ENCODE measurements at regions not wholly inside any gene's neighbourhood (a gene's known extent, or its start where the extent isn't known, plus 50 kb on each side); places are given as distances from the start of the nearest gene placed in this dataset.
A peak's percentile ranks its signal among the peaks of the same experiment; 100 is the strongest.

- Histone ChIP-seq H3K9ac (ENCODE audit: extremely low read depth, low read length, poor library complexity, severe bottlenecking) (no peak overlapping the region), H3K4me3 (ENCODE audit: low read length) (no peak overlapping the region), H3K9me3 (ENCODE audit: control insufficient read depth, low read length) (no peaks in the 10 kb centered on the region), H3K36me3 (ENCODE audit: control insufficient read depth, insufficient read depth, low read length) (no peaks in the 10 kb centered on the region), H3K4me1 (ENCODE audit: control insufficient read depth, insufficient read depth, low read length) (peaks cover 8% of the 10 kb centered on the region), H3K27ac (ENCODE audit: low read depth, low read length) (no peak overlapping the region), H3K27me3 (ENCODE audit: control insufficient read depth, insufficient read depth, low read length, poor library complexity, severe bottlenecking) (no peaks in the 10 kb centered on the region)
- Mint-ChIP-seq H3K9me3 (peaks cover 5% of the 10 kb centered on the region), H3K27ac (no peak overlapping the region), H3K27me3 (ENCODE audit: insufficient read depth) (no peaks in the 10 kb centered on the region), H3K4me1 (peaks cover 51% of the 10 kb centered on the region), H3K36me3 (ENCODE audit: low read depth) (no peaks in the 10 kb centered on the region), H3K4me3 (no peak overlapping the region)
- no peak for DNase-seq
- no peak for TF ChIP-seq CTCF (conservative IDR thresholded peaks at IDR 0.05)
Measured at GRCh38 chr15:45946111-45946510, 311.3 kb downstream of the SQOR start.

- H3K27ac Mint-ChIP-seq: no peak overlapping the region
- no peak for TF ChIP-seq CTCF (conservative IDR thresholded peaks at IDR 0.05)
- peak; percentile 68 for DNase-seq
Measured at GRCh38 chr15:45948181-45948621, 313.4 kb downstream of the SQOR start.

GRCh38 chr15:45958924-45959323 is 324.1 kb downstream of the SQOR start:
- H3K4me1 Mint-ChIP-seq: no peaks in the 10 kb centered on the region
- no peaks in the 10 kb centered on the region for H3K36me3 ChIP-seq (ENCODE audit: control insufficient read depth, insufficient read depth, low read length)
- H3K27me3 ChIP-seq (ENCODE audit: control insufficient read depth, insufficient read depth, low read length, poor library complexity, severe bottlenecking): no peaks in the 10 kb centered on the region
- 75 to 92% methylated on average over 1 to 3 of the region's 3 CpGs for WGBS, 2 experiments (ENCODE audit: insufficient coverage in 1 of 2, insufficient read length in 1 of 2)
- H3K27me3 Mint-ChIP-seq (ENCODE audit: insufficient read depth): peaks cover 2% of the 10 kb centered on the region
- H3K9me3 Mint-ChIP-seq: peaks cover 13% of the 10 kb centered on the region
- no peak overlapping the region for H3K27ac Mint-ChIP-seq
- no peak overlapping the region for H3K27ac ChIP-seq (ENCODE audit: low read depth, low read length)
- H3K4me1 ChIP-seq (ENCODE audit: control insufficient read depth, insufficient read depth, low read length): no peaks in the 10 kb centered on the region
- no peak for DNase-seq
- no peak overlapping the region for H3K9ac ChIP-seq (ENCODE audit: extremely low read depth, low read length, poor library complexity, severe bottlenecking)
- TF ChIP-seq CTCF (conservative IDR thresholded peaks at IDR 0.05): no peak
- H3K4me3 ChIP-seq (ENCODE audit: low read length): no peak overlapping the region
- H3K36me3 Mint-ChIP-seq (ENCODE audit: low read depth): no peaks in the 10 kb centered on the region
- no peak overlapping the region for H3K4me3 Mint-ChIP-seq
- no peaks in the 10 kb centered on the region for H3K9me3 ChIP-seq (ENCODE audit: control insufficient read depth, low read length)

More at GRCh38 chr15:45948181-45948621, 313.4 kb downstream of the SQOR start:
- H3K36me3 Mint-ChIP-seq (ENCODE audit: low read depth): no peaks in the 10 kb centered on the region
- Histone ChIP-seq H3K4me3 (ENCODE audit: low read length) (no peak overlapping the region), H3K27me3 (ENCODE audit: control insufficient read depth, insufficient read depth, low read length, poor library complexity, severe bottlenecking) (no peaks in the 10 kb centered on the region), H3K9me3 (ENCODE audit: control insufficient read depth, low read length) (no peaks in the 10 kb centered on the region), H3K36me3 (ENCODE audit: control insufficient read depth, insufficient read depth, low read length) (no peaks in the 10 kb centered on the region), H3K9ac (ENCODE audit: extremely low read depth, low read length, poor library complexity, severe bottlenecking) (no peak overlapping the region), H3K4me1 (ENCODE audit: control insufficient read depth, insufficient read depth, low read length) (peaks cover 5% of the 10 kb centered on the region), H3K27ac (ENCODE audit: low read depth, low read length) (peak overlapping the region; percentile 74)
- H3K9me3 Mint-ChIP-seq: peaks cover 5% of the 10 kb centered on the region
- no peaks in the 10 kb centered on the region for H3K27me3 Mint-ChIP-seq (ENCODE audit: insufficient read depth)
- H3K4me3 Mint-ChIP-seq: no peak overlapping the region
- H3K4me1 Mint-ChIP-seq: peaks cover 46% of the 10 kb centered on the region
- WGBS, 2 experiments (ENCODE audit: insufficient coverage in 1 of 2, insufficient read length in 1 of 2): 16 to 31% methylated on average over 2 to 3 of the region's 3 CpGs
